ENCODE measurements at regions not wholly inside any gene's neighbourhood (a gene's known extent, or its start where the extent isn't known, plus 50 kb on each side); places are given as distances from the start of the nearest gene placed in this dataset.

- peak; percentile 36 to 93 (median 82); a peak in 5 of 6 replicates for TF ChIP-seq CTCF (IDR thresholded peaks at IDR 0.05 in 2 of 3, conservative IDR thresholded peaks at IDR 0.05 in 1 of 3; ENCODE audit: borderline replicate concordance in 1 of 3, insufficient read depth in 1 of 3, low read depth in 2 of 3, low read length in 2 of 3)
- no peak for TF ChIP-seq EZH2 (IDR thresholded peaks at IDR 0.05)
- TF ChIP-seq POLR2A (IDR thresholded peaks at IDR 0.05; ENCODE audit: borderline replicate concordance, extremely low read depth, insufficient read depth, insufficient read length) = no peak
- TF ChIP-seq FOSL1 (IDR thresholded peaks at IDR 0.05; ENCODE audit: low read depth) = no peak
- no peak for TF ChIP-seq REST (IDR thresholded peaks at IDR 0.05; ENCODE audit: low read depth)
Measured at GRCh38 chr18:21997207-21998143, 171.9 kb upstream of the GATA6 start.

All from HCT116 (cell line).